Tibial nerve (tissue), 3 donors: ENCODE measurements at regions not wholly inside any gene's neighbourhood (a gene's known extent, or its start where the extent isn't known, plus 50 kb on each side); places are given as distances from the start of the nearest gene placed in this dataset.

Source experiments
- CTCF ChIP-seq, 5 experiments: fragments of 200-600 bp in 3 of 5; fragments of 450-650 bp in 2 of 5; sonication (generic) in 3 of 5; IDR thresholded peaks; one replicate each; pipeline ENCODE4 v1.5.1; 2016 to 2019; ENCODE audit warnings: antibody characterized with exemption in 5 of 5, mild to moderate bottlenecking in 3 of 5, moderate library complexity in 2 of 5
- POLR2A ChIP-seq, 2 donors: fragments of 450-650 bp; IDR thresholded peaks; one replicate each; pipeline ENCODE4 v1.6.1; 2017; ENCODE audit warnings: antibody characterized with exemption in 2 of 2, mild to moderate bottlenecking in 2 of 2, moderate library complexity in 2 of 2

GRCh38 chr7:145183069-145183468 lies 347.2 kb upstream of the TPK1 start:
- no peak for TF ChIP-seq CTCF (IDR thresholded peaks at IDR 0.05)
- no peak for TF ChIP-seq POLR2A (IDR thresholded peaks at IDR 0.05)
